PC-9 (cell line): ENCODE measurements at regions not wholly inside any gene's neighbourhood (a gene's known extent, or its start where the extent isn't known, plus 50 kb on each side); places are given as distances from the start of the nearest gene placed in this dataset.

Experiments used
- BruUV-seq: library from RNA; stranded (reverse); fragments of 400-500 nt; replicated peaks from 2 replicates; lab custom pipeline; 2021; lab: Mats Ljungman, UMichigan
- CTCF ChIA-PET: fragments of 300-600 bp; sonication (Branson Sonifier 250); formaldehyde crosslinking; loops from one replicate; lab custom pipeline; 2022; ENCODE audit warnings: antibody characterized with exemption; lab: Charles Lee
- POLR2A ChIA-PET: fragments of 300-600 bp; sonication (Branson Sonifier 250); formaldehyde crosslinking; loops from one replicate; lab custom pipeline; 2022; ENCODE audit warnings: antibody characterized with exemption; ENCODE audit not compliant: unreplicated experiment; lab: Charles Lee
- DNase-seq, 2 experiments: peaks; one replicate each; pipeline versions ENCODE4 v3.0.0 to v3.0.0-alpha.2; 2015 to 2022; ENCODE audit warnings: mixed read lengths in 1 of 2
- H2AFZ ChIP-seq: fragments of 200-600 bp; sonication (generic); 2 replicates; pipeline ENCODE4 v1.8.1; 2017; ENCODE audit warnings: antibody characterized with exemption
- H3F3A ChIP-seq: fragments of 200-600 bp; sonication (generic); 2 replicates; pipeline ENCODE4 v1.8.1; 2017; ENCODE audit warnings: antibody characterized with exemption, mild to moderate bottlenecking, low read depth; ENCODE audit not compliant: insufficient read depth
- H3K27ac ChIP-seq: fragments of 200-600 bp; sonication (generic); 2 replicates; pipeline ENCODE4 v1.6.1; 2016; ENCODE audit warnings: mixed run types
- H3K27me3 ChIP-seq: fragments of 200-600 bp; sonication (generic); 2 replicates; pipeline ENCODE4 v1.6.1; 2016; ENCODE audit warnings: low read depth, mixed run types; ENCODE audit not compliant: insufficient read depth
- H3K36me3 ChIP-seq: fragments of 200-600 bp; sonication (generic); 2 replicates; pipeline ENCODE4 v1.6.1; 2016; ENCODE audit warnings: low read depth, mixed run types
- H3K4me1 ChIP-seq: fragments of 200-600 bp; sonication (generic); replicated peaks from 2 replicates; pipeline ENCODE4 v1.6.1; 2016; ENCODE audit warnings: mixed run types; ENCODE audit not compliant: insufficient read depth
- H3K4me2 ChIP-seq: fragments of 200-600 bp; sonication (generic); 2 replicates; pipeline ENCODE4 v1.6.1; 2017; ENCODE audit warnings: mixed run types
- H3K4me3 ChIP-seq: fragments of 200-600 bp; sonication (generic); 2 replicates; pipeline ENCODE4 v1.6.1; 2016; ENCODE audit warnings: mixed run types
- H3K79me2 ChIP-seq: fragments of 200-600 bp; sonication (generic); 2 replicates; pipeline ENCODE4 v1.6.1; 2017; ENCODE audit warnings: low read depth, mixed run types
- H3K9me2 ChIP-seq: fragments of 200-600 bp; sonication (generic); 2 replicates; pipeline ENCODE4 v1.8.1; 2017; ENCODE audit warnings: mild to moderate bottlenecking; ENCODE audit not compliant: insufficient read depth
- H3K9me3 ChIP-seq: fragments of 200-600 bp; sonication (generic); 2 replicates; pipeline ENCODE4 v1.8.1; 2016; ENCODE audit warnings: low read depth; ENCODE audit not compliant: insufficient read depth
- H4K20me1 ChIP-seq: fragments of 200-600 bp; sonication (generic); 2 replicates; pipeline ENCODE4 v1.8.1; 2017; ENCODE audit not compliant: insufficient read depth
- CTCF ChIP-seq: fragments of 200-600 bp; sonication (generic); conservative IDR thresholded peaks from 2 replicates; pipeline ENCODE4 v1.6.1; 2017; ENCODE audit warnings: mixed run types, antibody characterized with exemption, mild to moderate bottlenecking, moderate library complexity
- EZH2 ChIP-seq: fragments of 200-600 bp; sonication (generic); IDR thresholded peaks from 2 replicates; pipeline ENCODE4 v1.8.0; 2017; ENCODE audit warnings: antibody characterized with exemption, low read depth
- intact Hi-C: fragments of 100-400 bp; cut with micrococcal nuclease; formaldehyde crosslinking; loops from one replicate; pipeline ENCODE4 v1.10.0; 2022; ENCODE audit not compliant: unreplicated experiment

GRCh38 chr1:74818241-74818640, 85.3 kb downstream of the TYW3 start:
- Histone ChIP-seq H3K4me1 (no peaks in the 10 kb centered on the region), H3K4me2 (no peak overlapping the region), H3K36me3 (no peaks in the 10 kb centered on the region), H2AFZ (no peak overlapping the region), H4K20me1 (no peaks in the 10 kb centered on the region), H3K27ac (no peak overlapping the region), H3F3A (no peaks in the 10 kb centered on the region), H3K79me2 (no peaks in the 10 kb centered on the region), H3K9me3 (no peaks in the 10 kb centered on the region), H3K27me3 (no peaks in the 10 kb centered on the region), H3K9me2 (no peaks in the 10 kb centered on the region), H3K4me3 (no peak overlapping the region)
- intact Hi-C loops, result no loop called here
- no peak for DNase-seq
- POLR2A ChIA-PET, result no interaction called here
- no TSS peak for BruUV-seq
- CTCF ChIA-PET, result no interaction called here
- TF ChIP-seq CTCF (no peak), EZH2 (no peak)

- TF ChIP-seq CTCF, result no peak
- no peak for TF ChIP-seq EZH2
- no peaks in the 10 kb centered on the region for H3K36me3 ChIP-seq
- H3K27me3 ChIP-seq, result no peaks in the 10 kb centered on the region
- CTCF ChIA-PET, result no interaction called here
- no peaks in the 10 kb centered on the region for H3K9me3 ChIP-seq
- H3K4me2 ChIP-seq, result no peak overlapping the region
- H3K79me2 ChIP-seq, result no peaks in the 10 kb centered on the region
- H3K27ac ChIP-seq, result no peak overlapping the region
- H3K4me3 ChIP-seq, result no peak overlapping the region
- no peak for DNase-seq
- H3F3A ChIP-seq, result no peaks in the 10 kb centered on the region
- no peaks in the 10 kb centered on the region for H3K4me1 ChIP-seq
- no peaks in the 10 kb centered on the region for H3K9me2 ChIP-seq
- POLR2A ChIA-PET, result no interaction called here
- intact Hi-C loops, result no loop called here
- BruUV-seq, result no TSS peak
- H2AFZ ChIP-seq, result no peak overlapping the region
- no peaks in the 10 kb centered on the region for H4K20me1 ChIP-seq
These were observed 85.9 kb downstream of the TYW3 start for GRCh38 chr1:74818661-74819456.

GRCh38 chr1:74822851-74823401, 90.0 kb downstream of the TYW3 start:
- Histone ChIP-seq H3K27ac (no peak overlapping the region), H4K20me1 (no peaks in the 10 kb centered on the region), H2AFZ (no peak overlapping the region), H3K4me3 (no peak overlapping the region), H3F3A (no peaks in the 10 kb centered on the region), H3K4me2 (no peak overlapping the region), H3K79me2 (no peaks in the 10 kb centered on the region), H3K36me3 (no peaks in the 10 kb centered on the region), H3K27me3 (no peaks in the 10 kb centered on the region), H3K9me3 (no peaks in the 10 kb centered on the region), H3K9me2 (no peaks in the 10 kb centered on the region), H3K4me1 (no peaks in the 10 kb centered on the region)
- ChIA-PET CTCF (no interaction called here), POLR2A (no interaction called here)
- BruUV-seq, result no TSS peak
- TF ChIP-seq EZH2, result no peak
- TF ChIP-seq CTCF, result no peak
- no peak for DNase-seq
- intact Hi-C loops, result no loop called here
